H1 (cell line): ENCODE measurements at regions not wholly inside any gene's neighbourhood (a gene's known extent, or its start where the extent isn't known, plus 50 kb on each side); places are given as distances from the start of the nearest gene placed in this dataset.

Experiments used
- CTCF ChIA-PET: fragments of 300-600 bp; sonication (Branson Sonifier 250); formaldehyde crosslinking; loops from one replicate; lab custom pipeline; 2021; ENCODE audit not compliant: partially characterized antibody; lab: Charles Lee
- POLR2A ChIA-PET: fragments of 300-600 bp; sonication (Branson Sonifier 250); formaldehyde crosslinking; loops from one replicate; lab custom pipeline; 2021; ENCODE audit warnings: inconsistent platforms; ENCODE audit not compliant: partially characterized antibody; lab: Charles Lee
- DNase-seq, 2 experiments: peaks; one replicate each; pipeline versions ENCODE4 v3.0.0 to v3.0.0-alpha.2; 2010 to 2022; ENCODE audit warnings: low spot score in 2 of 2, low read depth in 1 of 2, mixed read lengths in 1 of 2
- FAIRE-seq: peaks from 2 replicates; lab custom pipeline; 2011; peaks lifted over from hg19 to GRCh38; lab: Jason Lieb, UNC
- H2AFZ ChIP-seq: 2 replicates; pipeline ENCODE4 v1.8.1; 2012; ENCODE audit warnings: low read length, inconsistent platforms
- H2AK5ac ChIP-seq: 2 replicates; pipeline ENCODE4 v1.6.1; 2013; ENCODE audit warnings: low read depth, low read length
- H2BK120ac ChIP-seq: replicated peaks from 2 replicates; pipeline ENCODE3; 2013; ENCODE audit warnings: low read depth, low read length, inconsistent platforms
- H2BK12ac ChIP-seq: 2 replicates; pipeline ENCODE4 v1.6.1; 2013; ENCODE audit warnings: low read depth, low read length
- H2BK15ac ChIP-seq: 2 replicates; pipeline ENCODE4 v1.6.1; 2013; ENCODE audit warnings: low read length
- H2BK20ac ChIP-seq: 2 replicates; pipeline ENCODE4 v1.6.1; 2013; ENCODE audit warnings: low read length
- H2BK5ac ChIP-seq: 2 replicates; pipeline ENCODE4 v1.6.1; 2013; ENCODE audit warnings: low read depth, low read length
- H3K14ac ChIP-seq: 2 replicates; pipeline ENCODE4 v1.6.1; 2013; ENCODE audit warnings: inconsistent platforms; ENCODE audit not compliant: insufficient read length
- H3K18ac ChIP-seq: 2 replicates; pipeline ENCODE4 v1.6.1; 2013; ENCODE audit warnings: low read length; ENCODE audit errors: extremely low read depth
- H3K23ac ChIP-seq: 2 replicates; pipeline ENCODE4 v1.6.1; 2013; ENCODE audit warnings: inconsistent platforms; ENCODE audit not compliant: insufficient read length
- H3K23me2 ChIP-seq: 2 replicates; pipeline ENCODE4 v1.6.1; 2013; ENCODE audit warnings: low read depth, low read length
- H3K27ac ChIP-seq: 2 replicates; pipeline ENCODE4 v1.6.1; 2011; ENCODE audit warnings: low read depth, low read length, inconsistent platforms
- H3K27me3 ChIP-seq, 4 experiments: replicated peaks in 1 of 4; 1 replicate in 1 of 4; 2 replicates in 3 of 4; pipeline versions ENCODE4 v1.6.1 to v1.8.1; 2011 to 2013; ENCODE audit warnings: low read length in 3 of 4, mild to moderate bottlenecking in 3 of 4, inconsistent platforms in 2 of 4, mixed read lengths in 2 of 4, moderate library complexity in 1 of 4; ENCODE audit not compliant: control insufficient read depth in 3 of 4, insufficient read depth in 3 of 4; ENCODE audit errors: extremely low read depth in 1 of 4
- H3K36me3 ChIP-seq, 4 experiments: 2 replicates each; pipeline versions ENCODE4 v1.6.1 to v1.8.1; 2011 to 2013; ENCODE audit warnings: mild to moderate bottlenecking in 4 of 4, low read length in 3 of 4, moderate library complexity in 2 of 4, control low read depth in 1 of 4, inconsistent platforms in 1 of 4; ENCODE audit not compliant: insufficient read depth in 4 of 4, control insufficient read depth in 2 of 4
- H3K4ac ChIP-seq: replicated peaks from 2 replicates; pipeline ENCODE3; 2013; ENCODE audit warnings: low read length, low read depth, mixed read lengths, inconsistent platforms; ENCODE audit not compliant: insufficient read length
- H3K4me1 ChIP-seq, 4 experiments: replicated peaks in 1 of 4; 1 replicate in 1 of 4; 2 replicates in 3 of 4; pipeline versions ENCODE4 v1.6.1 to v1.8.1; 2011 to 2013; ENCODE audit warnings: low read length in 3 of 4, inconsistent platforms in 2 of 4, mixed read lengths in 1 of 4; ENCODE audit not compliant: insufficient read depth in 4 of 4, control insufficient read depth in 3 of 4
- H3K4me2 ChIP-seq, 2 experiments: 2 replicates each; pipeline versions ENCODE4 v1.6.1 to v1.8.1; 2011 to 2013; ENCODE audit warnings: low read depth in 2 of 2, low read length in 2 of 2, control low read depth in 1 of 2, inconsistent platforms in 1 of 2, mild to moderate bottlenecking in 1 of 2; ENCODE audit not compliant: insufficient read depth in 1 of 2
- H3K4me3 ChIP-seq, 4 experiments: fragments of 200-600, 300-600 bp in 1 of 4; sonication (generic), shearing (Covaris generic), sonication (Bioruptor Twin) in 1 of 4; 2 replicates each; pipeline versions ENCODE4 v1.5.1 to v1.8.1; 2011 to 2016; ENCODE audit warnings: low read length in 4 of 4, low read depth in 3 of 4, control low read depth in 2 of 4, inconsistent platforms in 2 of 4, mild to moderate bottlenecking in 2 of 4, mixed read lengths in 1 of 4, moderate library complexity in 1 of 4; ENCODE audit not compliant: insufficient read depth in 2 of 4; ENCODE audit errors: extremely low read depth in 1 of 4
- H3K56ac ChIP-seq: replicated peaks from 2 replicates; pipeline ENCODE3; 2013; ENCODE audit warnings: low read depth, mild to moderate bottlenecking, mixed read lengths, low read length, inconsistent platforms; ENCODE audit not compliant: insufficient read length
- H3K79me1 ChIP-seq: 2 replicates; pipeline ENCODE4 v1.6.1; 2013; ENCODE audit warnings: low read depth, low read length, control low read depth
- H3K79me2 ChIP-seq, 2 experiments: 2 replicates each; pipeline versions ENCODE4 v1.6.1 to v1.8.1; 2012 to 2013; ENCODE audit warnings: low read length in 2 of 2, mild to moderate bottlenecking in 2 of 2, inconsistent platforms in 1 of 2; ENCODE audit not compliant: insufficient read depth in 2 of 2, control insufficient read depth in 1 of 2
- H3K9ac ChIP-seq, 4 experiments: replicated peaks in 1 of 4; 1 replicate in 1 of 4; 2 replicates in 3 of 4; pipeline versions ENCODE4 v1.6.1 to v1.8.1; 2011 to 2013; ENCODE audit warnings: low read depth in 3 of 4, low read length in 3 of 4, control low read depth in 2 of 4, mild to moderate bottlenecking in 2 of 4, moderate library complexity in 2 of 4, inconsistent platforms in 1 of 4; ENCODE audit errors: extremely low read depth in 1 of 4
- H3K9me3 ChIP-seq, 2 experiments: 2 replicates each; pipeline versions ENCODE4 v1.6.1 to v1.8.1; 2012 to 2013; ENCODE audit warnings: mild to moderate bottlenecking in 2 of 2, moderate library complexity in 2 of 2, control low read depth in 1 of 2, inconsistent platforms in 1 of 2, low read depth in 1 of 2, low read length in 1 of 2, mixed read lengths in 1 of 2; ENCODE audit not compliant: insufficient read depth in 2 of 2
- H4K20me1 ChIP-seq, 2 experiments: replicated peaks in 1 of 2; 2 replicates each; pipeline versions ENCODE3 to v1.8.1; 2011 to 2013; ENCODE audit warnings: inconsistent platforms in 2 of 2, low read length in 2 of 2, mild to moderate bottlenecking in 1 of 2; ENCODE audit not compliant: insufficient read depth in 2 of 2, control insufficient read depth in 1 of 2
- H4K5ac ChIP-seq: 2 replicates; pipeline ENCODE4 v1.6.1; 2013; ENCODE audit warnings: low read length, low read depth, mixed read lengths, inconsistent platforms; ENCODE audit not compliant: insufficient read length
- H4K8ac ChIP-seq: 2 replicates; pipeline ENCODE4 v1.8.0; 2013; ENCODE audit warnings: mild to moderate bottlenecking, moderate library complexity, low read length, inconsistent platforms; ENCODE audit not compliant: insufficient read depth; ENCODE audit errors: extremely low read depth
- H4K91ac ChIP-seq: replicated peaks from 2 replicates; pipeline ENCODE3; 2013; ENCODE audit warnings: low read length, mixed read lengths, inconsistent platforms; ENCODE audit not compliant: insufficient read length
- BCL11A ChIP-seq, 2 experiments: IDR thresholded peaks; one replicate each; pipeline ENCODE4 v1.6.1; 2011; ENCODE audit warnings: low read depth in 2 of 2, low read length in 2 of 2, mild to moderate bottlenecking in 2 of 2
- EGR1 ChIP-seq: IDR thresholded peaks from 2 replicates; pipeline ENCODE4 v1.6.1; 2011; ENCODE audit warnings: low read depth, low read length, borderline replicate concordance
- EP300 ChIP-seq, 2 experiments: IDR thresholded peaks; 1 replicate in 1 of 2; 2 replicates in 1 of 2; pipeline ENCODE4 v1.6.1; 2011 to 2012; ENCODE audit warnings: low read depth in 2 of 2, low read length in 2 of 2, mild to moderate bottlenecking in 2 of 2, borderline replicate concordance in 1 of 2, inconsistent platforms in 1 of 2, moderate library complexity in 1 of 2
- GABPA ChIP-seq: IDR thresholded peaks from 2 replicates; pipeline ENCODE4 v1.6.1; 2011; ENCODE audit warnings: mild to moderate bottlenecking, low read length, moderate library complexity, borderline replicate concordance; ENCODE audit not compliant: insufficient read depth
- JUN ChIP-seq: IDR thresholded peaks from 2 replicates; pipeline ENCODE4 v1.6.1; 2011; ENCODE audit warnings: low read depth, mild to moderate bottlenecking, improper control_type of control experiment, low read length
- KDM4A ChIP-seq: IDR thresholded peaks from one replicate; pipeline ENCODE4 v1.7.1; 2012; ENCODE audit warnings: low read depth, mild to moderate bottlenecking, moderate library complexity, low read length, inconsistent platforms; ENCODE audit not compliant: severe bottlenecking
- MAFK ChIP-seq: IDR thresholded peaks from 2 replicates; pipeline ENCODE4 v1.6.1; 2012; ENCODE audit warnings: low read depth, mild to moderate bottlenecking, improper control_type of control experiment, low read length
- NRF1 ChIP-seq: IDR thresholded peaks from 2 replicates; pipeline ENCODE4 v1.6.1; 2011; ENCODE audit warnings: mild to moderate bottlenecking, low read depth, low read length, improper control_type of control experiment
- POLR2AphosphoS5 ChIP-seq: IDR thresholded peaks from 2 replicates; pipeline ENCODE4 v1.6.1; 2011; ENCODE audit warnings: low read depth, low read length
- RBBP5 ChIP-seq: IDR thresholded peaks from 2 replicates; pipeline ENCODE4 v1.7.1; 2012; ENCODE audit warnings: low read depth, mild to moderate bottlenecking, inconsistent platforms, low read length, moderate library complexity, borderline replicate concordance
- RXRA ChIP-seq: IDR thresholded peaks from 2 replicates; pipeline ENCODE4 v1.6.1; 2011; ENCODE audit warnings: low read depth, mild to moderate bottlenecking, low read length, moderate library complexity; ENCODE audit not compliant: insufficient read depth
- SRF ChIP-seq: IDR thresholded peaks from 2 replicates; pipeline ENCODE4 v1.6.1; 2011; ENCODE audit warnings: mild to moderate bottlenecking, low read depth, low read length, moderate library complexity
- TEAD4 ChIP-seq: IDR thresholded peaks from 2 replicates; pipeline ENCODE4 v1.6.1; 2012; ENCODE audit warnings: low read depth, low read length, inconsistent platforms, mixed read lengths
- WGBS, 2 experiments: shearing (Covaris generic) in 1 of 2; methylation state at CpG; one replicate each; pipeline versions ENCODE4 v1.1.6 to v1.1.7; 2013 to 2015; ENCODE audit warnings: low lambda C conversion rate in 2 of 2, mixed read lengths in 2 of 2, inconsistent platforms in 1 of 2, low coverage in 1 of 2, missing lambda C conversion rate in 1 of 2; ENCODE audit not compliant: insufficient replicate concordance in 2 of 2, insufficient coverage in 1 of 2, insufficient read length in 1 of 2; ENCODE audit errors: extremely low coverage in 1 of 2, missing lambda C conversion rate in 1 of 2; 5-methylcytosine and 5-hydroxymethylcytosine counted together
- TF ChIP-seq, protein P1 (sequence below): IDR thresholded peaks from 2 replicates; pipeline ENCODE4 v1.6.1; 2012; ENCODE audit warnings: low read length, inconsistent platforms

GRCh38 chr22:22796724-22797123, 90.9 kb upstream of the IGLL5 start:
- Histone ChIP-seq H3K4ac (no peak overlapping the region), H2BK20ac (no peak overlapping the region), H2BK120ac (no peak overlapping the region), H3K18ac (no peak overlapping the region), H3K14ac (no peak overlapping the region), H4K20me1 (no peaks in the 10 kb centered on the region), H3K9ac (no peak overlapping the region), H4K91ac (no peak overlapping the region), H3K36me3 (no peaks in the 10 kb centered on the region), H3K79me2 (no peaks in the 10 kb centered on the region), H2AK5ac (no peak overlapping the region), H3K27ac (no peak overlapping the region), H2BK15ac (no peak overlapping the region), H2BK5ac (no peak overlapping the region), H3K4me1 (no peaks in the 10 kb centered on the region; a peak in 1 of 7 replicates), H3K4me3 (no peak overlapping the region), H4K5ac (no peak overlapping the region), H3K79me1 (no peaks in the 10 kb centered on the region), H3K4me2 (no peak overlapping the region), H3K23ac (no peak overlapping the region), H2AFZ (no peak overlapping the region), H3K27me3 (peaks cover 5 to 29% (median 15%) of the 10 kb centered on the region in 4 experiments), H3K56ac (no peak overlapping the region), H3K23me2 (no peaks in the 10 kb centered on the region), H4K8ac (no peak overlapping the region), H2BK12ac (no peak overlapping the region), H3K9me3 (peaks cover 26 to 63% of the 10 kb centered on the region in 2 experiments)
- WGBS, 2 experiments, result 94% methylated on average over 2 of the region's 2 CpGs; no CpG with 5 or more reads in 1 of the 2 experiments
- CTCF ChIA-PET, result no interaction called here
- FAIRE-seq (no peak), DNase-seq (no peak)
- POLR2A ChIA-PET, result no interaction called here
- TF ChIP-seq JUN (no peak), GABPA (no peak), SRF (no peak), TEAD4 (no peak), BCL11A (IDR thresholded peaks at IDR 0.05; ENCODE audit: low read depth in 2 of 2, low read length in 2 of 2) (no peak), EGR1 (no peak), RXRA (no peak), RBBP5 (no peak), KDM4A (no peak), EP300 (IDR thresholded peaks at IDR 0.05; ENCODE audit: borderline replicate concordance in 1 of 2, low read depth in 2 of 2, low read length in 2 of 2) (no peak), MAFK (no peak), NRF1 (no peak), POLR2AphosphoS5 (no peak)
- TF ChIP-seq, protein P1, sequence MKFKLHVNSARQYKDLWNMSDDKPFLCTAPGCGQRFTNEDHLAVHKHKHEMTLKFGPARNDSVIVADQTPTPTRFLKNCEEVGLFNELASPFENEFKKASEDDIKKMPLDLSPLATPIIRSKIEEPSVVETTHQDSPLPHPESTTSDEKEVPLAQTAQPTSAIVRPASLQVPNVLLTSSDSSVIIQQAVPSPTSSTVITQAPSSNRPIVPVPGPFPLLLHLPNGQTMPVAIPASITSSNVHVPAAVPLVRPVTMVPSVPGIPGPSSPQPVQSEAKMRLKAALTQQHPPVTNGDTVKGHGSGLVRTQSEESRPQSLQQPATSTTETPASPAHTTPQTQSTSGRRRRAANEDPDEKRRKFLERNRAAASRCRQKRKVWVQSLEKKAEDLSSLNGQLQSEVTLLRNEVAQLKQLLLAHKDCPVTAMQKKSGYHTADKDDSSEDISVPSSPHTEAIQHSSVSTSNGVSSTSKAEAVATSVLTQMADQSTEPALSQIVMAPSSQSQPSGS, result no peak
